GM12891 (cell line): ENCODE measurements at regions not wholly inside any gene's neighbourhood (a gene's known extent, or its start where the extent isn't known, plus 50 kb on each side); places are given as distances from the start of the nearest gene placed in this dataset.

Source experiments
- PAX5 ChIP-seq: IDR thresholded peaks from 2 replicates; pipeline ENCODE4 v1.6.1; 2011; ENCODE audit warnings: low read length, moderate library complexity, mild to moderate bottlenecking; ENCODE audit not compliant: insufficient read depth, severe bottlenecking
- POLR2A ChIP-seq: IDR thresholded peaks from 2 replicates; pipeline ENCODE4 v1.6.1; 2011; ENCODE audit warnings: low read depth, low read length, control low read depth
- POLR2AphosphoS5 ChIP-seq: IDR thresholded peaks from 2 replicates; pipeline ENCODE4 v1.6.1; 2011; ENCODE audit warnings: low read depth, low read length, control low read depth
- POU2F2 ChIP-seq: IDR thresholded peaks from 2 replicates; pipeline ENCODE4 v1.6.1; 2011; ENCODE audit warnings: low read depth, mild to moderate bottlenecking, control low read depth, low read length, moderate library complexity
- SPI1 ChIP-seq: IDR thresholded peaks from 2 replicates; pipeline ENCODE4 v1.6.1; 2011; ENCODE audit warnings: low read depth, low read length, control low read depth
- TAF1 ChIP-seq: IDR thresholded peaks from 2 replicates; pipeline ENCODE4 v1.6.1; 2011; ENCODE audit warnings: low read depth, low read length, control low read depth

DNA sequence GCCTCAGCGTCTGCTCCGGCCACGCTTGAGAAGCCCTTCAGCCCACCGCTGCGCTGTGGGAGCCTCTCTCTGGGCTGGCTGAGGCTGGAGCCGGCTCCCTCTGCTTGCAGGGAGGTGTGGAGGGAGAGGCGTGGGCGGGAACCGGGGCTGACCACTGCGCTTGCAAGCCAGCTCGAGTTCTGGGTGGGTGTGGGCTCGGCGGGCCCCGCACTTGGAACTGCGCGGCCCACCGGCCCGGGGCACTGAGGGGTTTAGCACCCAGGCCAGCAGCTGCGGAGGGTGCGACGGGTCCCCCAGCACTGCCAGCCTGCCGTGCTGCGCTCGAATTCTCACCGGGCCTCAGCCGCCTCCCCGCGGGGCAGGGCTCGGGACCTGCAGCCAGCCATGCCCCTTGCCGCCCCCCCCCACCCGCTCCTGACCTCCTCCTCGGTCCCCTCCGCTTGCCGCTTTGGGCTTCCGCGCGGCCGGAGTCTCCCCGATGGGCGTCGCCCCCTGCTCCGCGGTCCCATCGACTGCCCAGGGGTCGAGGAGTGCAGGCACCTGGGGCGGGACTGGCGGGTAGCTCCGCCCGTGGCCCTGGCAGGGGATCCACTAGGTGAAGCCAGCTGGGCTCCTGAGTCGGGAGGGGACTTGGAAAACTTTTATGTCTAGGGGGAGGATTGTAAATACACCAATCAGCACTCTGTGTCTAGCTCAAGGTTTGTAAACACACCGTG lies 106.7 kb downstream of the RAP2B start:
- TF ChIP-seq POU2F2 (no peak), TAF1 (no peak), POLR2A (no peak), POLR2AphosphoS5 (no peak), PAX5 (no peak), SPI1 (no peak)
